HG03354 (cell line): ENCODE measurements at regions not wholly inside any gene's neighbourhood (a gene's known extent, or its start where the extent isn't known, plus 50 kb on each side); places are given as distances from the start of the nearest gene placed in this dataset.
A peak's percentile ranks its signal among the peaks of the same experiment; 100 is the strongest.

Experiments used
- ATAC-seq: cut with Tn5 transposase; IDR thresholded peaks from one replicate; pipeline ENCODE4 v1.9.1; 2021; ENCODE audit warnings: mild to moderate bottlenecking; ENCODE audit not compliant: unreplicated experiment, poor library complexity, severe bottlenecking

DNA sequence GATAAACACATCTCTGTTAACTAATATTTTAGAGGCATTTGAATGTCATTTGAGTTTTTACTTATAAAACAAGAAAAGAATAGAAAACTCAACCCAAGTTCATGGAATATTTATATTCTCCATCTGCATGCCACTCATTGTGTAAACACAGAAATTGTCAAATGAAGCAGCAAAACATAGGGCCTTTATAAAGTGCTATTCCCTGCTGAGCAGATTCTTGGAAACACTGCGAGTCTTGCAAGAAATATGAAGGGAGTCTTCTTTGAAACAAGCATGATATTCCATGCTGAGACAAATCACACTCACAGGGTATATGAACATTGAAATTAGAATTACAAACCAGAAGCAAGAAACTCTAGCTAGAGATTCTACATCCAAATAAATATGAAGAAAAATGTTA is 655.8 kb downstream of the BRINP3 start:
- ATAC-seq, result no peak

DNA sequence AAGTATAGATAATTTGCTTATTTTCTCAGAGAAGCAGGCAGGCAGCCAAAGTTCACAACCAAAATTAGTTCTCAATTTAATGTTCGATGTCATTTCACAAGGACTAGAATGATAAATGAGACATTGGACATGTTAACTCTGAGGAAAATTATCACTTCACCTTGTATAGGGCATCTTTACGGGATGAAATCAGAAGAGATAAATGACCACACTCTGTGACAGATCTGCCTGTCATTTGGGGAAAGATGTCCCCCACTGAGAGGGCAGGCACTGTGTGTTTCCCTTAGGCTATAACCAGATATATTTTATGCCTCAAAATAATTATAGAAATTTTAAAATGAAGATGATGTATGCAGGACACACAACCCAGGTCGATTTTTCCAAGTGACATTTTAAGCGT is 642.9 kb downstream of the BRINP3 start:
- ATAC-seq, result no peak

DNA sequence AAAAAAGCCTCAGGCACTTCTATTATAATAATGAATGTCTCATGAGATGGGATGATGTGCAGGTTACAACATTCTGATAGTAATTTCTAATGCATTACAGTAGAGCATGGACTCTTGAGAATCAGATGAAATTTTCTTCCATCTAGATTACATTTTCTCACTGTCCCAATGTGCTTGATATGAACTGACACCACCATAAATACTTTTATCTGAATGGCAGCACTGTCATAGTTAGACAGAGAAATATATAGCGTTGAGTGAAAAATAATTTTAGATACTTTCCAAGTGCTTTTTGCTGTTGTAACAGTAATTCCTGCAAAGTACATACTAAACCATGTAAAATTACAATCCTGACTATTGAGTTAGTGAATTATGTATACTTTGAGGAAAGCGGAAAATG is 630.1 kb downstream of the BRINP3 start:
- no peak for ATAC-seq

DNA sequence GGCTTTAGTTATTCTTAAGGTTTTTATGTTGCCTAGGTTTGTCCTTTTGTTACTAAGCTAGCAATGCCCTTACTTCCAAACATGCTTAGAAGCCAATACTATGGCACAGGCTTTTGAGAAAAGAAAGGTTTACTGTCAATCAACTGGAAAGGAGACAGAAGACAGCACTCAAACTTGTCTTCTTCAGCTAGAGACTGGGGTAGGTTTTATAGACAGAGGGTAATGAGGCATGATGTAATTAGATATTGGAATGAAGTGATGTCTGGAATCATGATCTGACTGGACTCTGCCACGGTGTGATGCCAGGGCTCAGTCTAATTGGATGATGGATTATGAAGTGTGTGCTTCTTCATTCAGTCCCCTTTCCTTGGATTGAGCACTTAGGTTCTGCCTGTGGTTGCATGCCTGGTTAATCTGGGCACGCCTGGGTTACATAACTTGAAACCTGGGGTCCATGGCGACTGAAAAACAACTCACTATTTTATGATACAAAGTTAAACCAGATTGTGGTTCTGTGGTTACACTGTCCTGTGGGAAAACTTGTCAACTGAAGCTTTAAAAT is 625.8 kb downstream of the BRINP3 start:
- peak; percentile 54 for ATAC-seq

DNA sequence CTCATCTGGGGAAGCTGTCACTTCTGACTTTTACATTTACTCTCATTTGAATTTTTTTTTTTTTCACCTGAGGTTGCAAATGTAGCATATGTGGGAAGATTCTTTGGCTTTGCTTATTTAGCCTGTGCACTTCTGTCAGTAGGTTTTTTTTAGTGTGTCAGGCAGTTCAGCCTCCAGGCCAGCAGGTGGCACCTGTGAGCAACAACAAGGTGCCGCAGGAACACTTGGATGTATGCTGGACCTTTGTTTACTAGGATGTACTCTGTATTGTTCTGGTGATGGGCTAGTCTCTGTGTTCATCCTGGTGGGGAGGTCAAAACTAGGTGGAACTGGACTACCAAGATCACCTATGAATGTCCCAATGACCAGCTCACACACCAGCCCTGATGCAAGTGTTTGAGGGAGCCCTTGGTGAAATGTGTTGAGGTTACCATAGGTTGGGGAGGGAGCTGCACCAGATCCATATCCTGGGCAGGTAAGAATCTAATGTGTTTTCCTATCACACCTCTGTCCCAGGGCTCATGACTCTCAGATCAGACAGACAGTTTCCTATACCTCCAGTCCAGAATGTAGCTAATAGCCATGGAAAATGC is 618.2 kb downstream of the BRINP3 start:
- ATAC-seq, result peak; percentile 86

DNA sequence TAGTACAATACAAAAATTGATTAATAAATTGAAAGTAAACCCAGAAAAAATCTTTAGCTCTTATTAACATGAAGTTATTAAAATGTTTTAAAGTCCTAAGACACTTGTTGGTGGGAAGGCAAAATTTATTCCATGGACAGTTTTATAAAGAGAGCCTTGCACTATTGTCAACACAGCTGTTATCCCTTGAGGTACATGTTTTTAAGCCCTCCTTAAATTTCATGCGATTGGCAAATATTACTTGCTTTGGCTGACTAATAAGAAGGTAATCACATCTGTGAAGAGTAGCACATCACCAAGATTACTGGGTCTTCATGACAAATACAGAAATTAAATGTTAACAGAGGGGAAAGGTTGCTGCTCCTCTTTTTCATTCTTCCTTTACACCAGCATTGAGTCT is 611.1 kb downstream of the BRINP3 start:
- no peak for ATAC-seq

DNA sequence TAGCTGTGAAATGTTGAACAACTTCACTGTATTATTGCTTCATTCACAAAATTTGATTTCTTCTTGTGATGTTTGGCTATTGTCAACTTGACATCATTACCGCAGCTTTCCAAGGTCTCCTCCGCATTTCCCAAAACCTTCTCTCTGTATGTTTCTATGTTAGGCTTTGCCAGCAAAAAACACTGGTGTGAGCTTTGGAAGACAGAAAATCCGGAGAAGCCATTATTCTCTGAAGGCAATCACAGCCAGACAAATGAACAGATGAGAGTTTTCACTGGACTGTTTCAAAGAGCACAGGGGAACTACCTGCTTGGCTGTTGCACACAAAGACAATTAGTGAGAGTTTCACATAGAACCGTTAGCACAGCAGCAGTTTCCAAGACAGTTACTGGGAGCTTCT is 609.6 kb downstream of the BRINP3 start:
- no peak for ATAC-seq

DNA sequence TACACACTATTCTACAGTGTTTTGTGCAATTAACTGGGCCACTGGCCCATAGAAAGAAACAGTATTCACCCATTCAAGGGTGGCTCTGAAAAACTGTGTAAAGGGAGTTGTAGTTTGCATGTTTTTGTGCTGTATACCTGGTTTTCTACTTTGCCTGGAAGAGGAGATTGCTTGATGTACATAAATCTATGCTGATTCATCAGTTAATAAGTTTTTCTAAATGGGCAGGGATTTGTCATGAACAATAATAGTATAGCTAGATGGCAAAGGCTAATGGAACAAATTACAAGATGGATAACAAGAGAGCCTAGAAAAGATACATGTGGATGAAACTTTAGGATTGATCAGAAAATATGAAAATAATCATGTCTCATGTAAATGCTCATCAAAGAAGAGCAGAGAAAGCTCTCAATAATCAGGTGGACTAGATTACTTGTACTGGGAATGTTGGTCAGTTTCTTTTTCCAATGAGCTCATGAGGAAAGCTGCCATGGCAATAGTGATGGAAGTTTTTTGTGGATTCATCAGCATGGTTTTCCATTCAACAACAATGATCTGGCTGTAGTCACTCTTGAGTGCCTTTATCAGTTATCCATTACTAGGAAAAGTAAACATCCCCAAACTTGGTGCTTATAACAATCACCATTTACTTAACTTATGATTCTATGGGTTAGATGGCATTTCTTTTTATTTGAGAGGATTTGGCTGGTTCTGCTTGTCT is 602.8 kb downstream of the BRINP3 start:
- ATAC-seq, result no peak

DNA sequence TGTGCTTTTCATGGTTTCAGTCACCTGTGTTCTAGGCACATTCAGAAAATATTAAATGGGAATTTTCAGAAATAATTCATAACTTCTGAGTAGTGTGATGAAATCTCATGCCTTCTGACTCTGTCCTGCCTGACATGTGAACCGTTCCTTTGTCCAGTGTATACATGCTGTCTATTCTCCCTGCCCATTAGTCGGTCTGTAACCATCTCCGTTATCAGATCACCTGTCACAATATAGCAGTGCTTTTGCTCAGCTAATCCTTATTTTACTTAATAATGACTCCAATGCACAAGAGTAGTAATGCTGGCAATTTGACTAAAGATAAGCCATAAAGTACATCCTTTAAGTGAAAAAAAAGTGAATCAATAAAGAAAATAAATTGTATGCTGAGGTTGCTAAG is 597.5 kb downstream of the BRINP3 start:
- ATAC-seq, result no peak

DNA sequence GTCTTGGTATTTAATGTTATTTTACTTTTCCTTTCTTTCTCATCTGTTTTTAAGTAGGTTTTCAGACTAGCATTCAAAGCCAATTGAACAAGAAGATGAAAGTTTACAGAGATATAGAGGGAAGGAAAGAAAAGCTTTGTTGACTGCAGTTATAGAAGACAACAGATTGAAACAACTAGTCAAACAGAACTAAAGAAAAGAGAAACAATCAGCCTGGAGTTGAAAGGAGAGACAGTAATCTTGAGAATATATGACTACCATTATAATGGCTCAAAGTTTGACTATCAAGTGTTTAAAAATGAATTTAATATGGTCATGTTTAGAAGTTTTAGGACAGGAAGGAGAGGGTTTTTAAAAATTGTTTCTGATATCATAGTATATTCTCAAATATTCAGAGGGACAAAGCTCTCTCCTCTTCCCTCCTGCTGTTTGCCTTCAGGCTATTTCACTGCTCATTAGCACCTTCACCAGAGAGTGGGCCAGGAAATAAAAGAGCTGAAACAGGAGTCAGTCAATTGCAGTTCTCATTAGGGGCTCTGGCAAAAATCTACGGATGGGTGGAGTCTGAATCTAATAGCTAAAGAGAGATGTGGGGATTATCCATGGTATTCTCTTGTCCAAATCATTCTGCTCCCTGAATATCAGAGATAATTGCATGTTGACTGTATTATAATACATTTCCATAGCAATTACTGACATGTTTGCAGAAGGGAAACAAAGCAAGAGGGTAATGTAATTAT is 577.8 kb downstream of the BRINP3 start:
- ATAC-seq, result no peak

DNA sequence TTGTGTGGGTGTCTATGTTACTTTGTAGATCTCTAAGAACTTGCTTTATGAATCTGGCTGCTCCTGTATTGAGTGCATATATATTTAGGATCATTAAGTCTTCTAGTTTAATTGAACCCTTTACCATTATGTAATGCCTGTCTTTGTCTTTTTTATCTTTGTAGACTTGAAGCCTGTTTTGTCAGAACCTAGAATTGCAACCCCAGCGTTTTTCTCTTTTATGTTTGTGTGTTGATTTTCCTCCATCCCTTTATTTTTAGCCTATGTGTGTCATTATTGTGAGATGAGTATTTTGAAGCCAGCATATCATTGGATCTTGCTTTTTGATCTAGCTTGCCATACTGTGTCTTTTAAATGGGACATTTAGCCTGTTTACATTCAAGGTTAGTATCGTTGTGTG is 573.2 kb downstream of the BRINP3 start:
- ATAC-seq, result no peak

DNA sequence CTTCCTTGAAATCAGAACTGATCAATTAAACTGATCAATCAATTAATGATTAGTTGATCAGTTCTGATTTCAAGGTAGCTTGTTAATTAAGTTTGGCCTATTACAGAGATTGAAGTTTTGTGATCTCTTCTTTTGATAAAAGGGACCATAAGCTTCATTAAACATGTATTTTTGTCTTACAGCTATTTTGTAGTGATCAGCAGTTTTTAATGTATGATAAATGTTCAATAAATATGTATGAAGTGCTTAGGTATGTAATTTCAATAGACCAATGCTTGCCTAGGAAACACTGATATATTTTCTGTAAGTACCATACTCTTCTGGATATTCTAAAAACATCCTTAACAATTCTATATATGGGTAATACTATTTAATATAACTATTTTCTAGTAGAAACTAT is 569.6 kb downstream of the BRINP3 start:
- ATAC-seq, result no peak

DNA sequence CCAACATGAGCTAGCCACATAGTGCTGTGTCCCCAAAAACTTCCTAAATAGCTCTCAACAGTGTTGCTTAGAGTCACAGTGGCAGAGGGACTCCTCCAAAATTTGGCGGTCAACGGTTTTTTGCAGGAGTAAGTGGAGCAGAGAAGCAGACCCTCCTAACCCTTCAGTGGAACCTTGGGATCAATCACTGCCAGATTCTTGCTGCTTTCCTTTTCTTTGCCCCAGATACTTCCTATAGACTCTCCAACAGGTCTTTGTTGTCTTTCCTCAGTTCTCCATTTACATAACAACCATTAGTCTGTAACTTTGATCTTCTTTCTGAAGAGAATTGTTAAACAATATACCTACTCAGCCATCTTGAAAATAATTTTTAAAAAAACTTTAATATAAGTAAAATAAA is 556.1 kb downstream of the BRINP3 start:
- ATAC-seq, result no peak

DNA sequence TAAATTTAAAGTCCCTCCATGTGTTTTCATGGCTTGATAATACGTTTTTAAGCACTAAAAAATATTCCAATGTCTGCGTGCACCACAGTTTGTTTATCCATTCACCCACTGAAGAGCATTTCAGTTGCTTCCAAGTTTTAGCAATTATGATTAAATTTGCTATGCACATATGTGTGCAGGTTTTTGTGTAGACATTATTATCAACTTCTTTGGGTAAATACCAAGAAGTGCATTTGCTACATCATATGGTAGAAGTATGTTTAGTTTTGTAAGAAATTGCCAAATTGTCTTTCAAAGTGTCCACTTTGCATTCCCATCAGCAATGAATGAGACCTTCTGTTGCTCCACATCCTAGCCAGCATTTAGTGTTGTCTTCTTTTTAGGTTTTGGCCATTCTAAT is 550.0 kb downstream of the BRINP3 start:
- ATAC-seq, result no peak

DNA sequence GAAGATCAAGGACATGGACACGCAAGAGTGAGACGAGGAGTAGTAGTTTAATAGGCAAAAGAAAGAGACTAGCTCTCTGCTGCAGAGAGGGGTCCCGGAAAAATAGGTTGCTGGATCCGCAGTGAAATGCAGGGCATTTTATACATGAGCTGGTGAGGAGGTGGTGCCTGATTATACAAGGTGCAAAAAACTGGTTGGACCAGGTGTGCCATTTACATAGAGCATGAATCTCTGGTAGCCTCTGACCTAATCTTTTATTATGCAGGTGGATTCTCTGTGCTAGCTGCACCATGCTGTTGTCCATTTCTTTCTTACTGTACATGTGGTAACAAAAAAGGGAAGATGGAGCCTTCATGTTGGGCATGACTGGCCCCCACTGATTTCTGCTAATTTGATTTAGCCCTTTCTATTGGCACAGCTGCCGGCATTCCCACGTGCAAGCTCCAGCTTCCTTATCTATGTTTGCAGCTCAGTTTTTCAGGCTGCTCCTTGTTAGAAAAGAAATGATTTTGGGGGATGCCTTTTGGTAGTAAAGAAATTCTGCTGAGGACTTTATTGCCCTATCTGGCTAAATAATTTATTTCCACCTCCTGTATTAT is 548.1 kb downstream of the BRINP3 start:
- ATAC-seq, result no peak

DNA sequence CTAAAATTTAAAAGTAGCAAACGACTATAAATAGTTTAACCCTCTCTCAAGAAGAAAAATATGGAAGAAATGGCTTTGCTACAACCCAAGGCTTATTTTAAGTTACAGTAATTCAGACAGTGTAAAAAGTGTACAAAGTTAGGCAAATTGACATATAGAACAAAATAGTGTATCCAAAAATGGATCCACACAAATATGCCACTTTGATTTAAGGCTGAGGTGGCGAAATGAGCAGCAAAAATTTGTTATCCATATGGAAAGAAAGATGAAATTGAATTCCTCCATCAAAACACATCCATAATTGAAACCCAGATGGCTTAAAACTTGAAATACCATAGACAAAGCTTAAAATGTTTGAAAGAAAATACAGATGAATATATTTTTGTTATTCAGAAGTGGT is 540.8 kb downstream of the BRINP3 start:
- ATAC-seq, result no peak

DNA sequence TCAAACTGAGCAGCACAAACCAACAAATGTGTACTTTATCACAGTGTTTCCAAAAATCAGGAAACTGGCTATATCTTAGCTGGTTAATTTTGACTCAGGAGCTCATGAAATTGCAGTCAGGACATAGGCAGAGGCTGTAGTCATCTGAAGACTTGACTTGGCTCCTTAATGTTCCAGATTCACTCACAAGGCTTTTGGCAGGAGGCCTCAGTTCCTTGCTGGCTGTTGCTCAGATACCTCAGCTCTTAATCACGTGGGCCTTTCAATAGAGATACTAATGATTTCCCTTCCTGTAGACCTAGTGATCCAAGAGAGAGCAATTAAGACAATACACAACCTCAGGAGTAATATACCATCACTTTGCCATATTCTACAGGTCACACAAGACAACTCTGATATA is 537.7 kb downstream of the BRINP3 start:
- no peak for ATAC-seq

DNA sequence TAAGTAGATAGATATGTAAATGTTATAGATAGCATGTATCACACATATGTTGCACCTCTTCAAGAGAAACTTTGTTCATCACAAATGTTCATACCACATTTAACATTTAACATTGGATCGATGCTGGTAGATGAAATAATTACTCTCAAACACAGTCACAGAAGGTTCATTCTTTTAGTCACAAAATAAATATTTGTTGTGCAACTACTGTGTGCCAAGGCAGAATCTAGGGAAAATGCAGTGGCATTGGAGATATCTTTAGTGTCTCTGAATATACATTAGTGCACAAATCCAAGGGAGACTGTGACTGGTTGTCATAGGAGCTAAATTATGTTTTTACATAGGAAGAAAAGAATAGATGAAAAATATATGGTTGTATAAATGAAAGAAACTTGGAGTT is 535.7 kb downstream of the BRINP3 start:
- no peak for ATAC-seq

DNA sequence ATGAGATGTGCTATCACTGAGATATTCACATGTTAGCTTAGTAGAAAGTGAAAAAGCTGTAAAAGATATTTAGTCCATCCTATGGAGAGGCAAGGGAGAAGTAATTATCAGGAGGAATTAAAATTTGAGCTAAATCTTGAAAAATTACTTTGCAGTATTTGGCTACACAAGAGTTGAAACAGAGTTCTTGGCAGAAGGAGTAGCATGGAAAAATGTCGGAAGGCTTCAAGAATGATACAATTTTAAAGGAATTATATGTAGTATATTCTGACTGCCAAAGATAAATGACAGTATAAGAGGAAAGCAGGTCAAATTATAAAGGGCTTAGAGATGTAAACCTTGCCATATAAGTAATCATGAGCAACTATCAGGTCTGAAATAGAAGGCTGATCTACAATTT is 518.9 kb downstream of the BRINP3 start:
- ATAC-seq, result no peak

DNA sequence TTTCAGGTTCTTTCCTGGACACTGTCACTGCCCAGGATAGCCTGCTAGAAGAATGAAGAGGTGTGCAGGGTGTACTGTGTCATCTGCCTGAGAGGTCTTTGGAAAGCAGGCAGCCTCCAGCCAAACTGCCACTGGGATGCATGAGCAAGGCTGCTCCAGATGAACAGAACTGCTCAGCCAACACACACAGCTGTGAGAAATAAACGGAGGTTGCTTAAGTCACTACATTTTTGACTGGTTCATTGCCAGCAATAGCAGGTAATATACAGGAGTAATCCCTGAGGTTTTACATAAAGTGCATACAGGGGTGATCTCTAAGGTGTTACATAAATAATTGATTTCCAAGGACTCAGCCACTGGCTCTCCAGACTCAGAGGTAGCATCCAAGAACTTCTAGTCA is 516.9 kb downstream of the BRINP3 start:
- ATAC-seq, result no peak

DNA sequence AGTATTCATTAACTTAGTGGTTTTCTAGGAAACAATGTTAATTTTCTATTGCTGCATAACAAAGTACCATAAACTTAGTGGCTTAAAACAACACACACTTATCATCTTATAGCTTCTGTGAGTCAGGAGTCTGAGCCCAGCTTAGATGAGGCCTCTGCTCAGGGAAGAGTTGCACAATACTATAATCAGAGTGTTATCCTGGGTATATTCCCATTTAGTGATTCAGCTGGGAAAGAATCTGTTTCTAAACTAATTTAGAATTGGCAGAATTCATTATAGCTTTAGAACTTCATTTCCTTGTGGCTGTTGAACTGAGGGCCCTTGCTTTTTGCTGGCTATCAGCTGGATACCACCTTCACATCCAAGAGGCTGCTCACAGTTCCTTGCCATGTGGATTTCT is 515.5 kb downstream of the BRINP3 start:
- ATAC-seq, result no peak
